ENCODE measurements at regions not wholly inside any gene's neighbourhood (a gene's known extent, or its start where the extent isn't known, plus 50 kb on each side); places are given as distances from the start of the nearest gene placed in this dataset.

- Histone ChIP-seq H3K9ac (ENCODE audit: insufficient read depth in 1 of 2, low read length in 2 of 2) (no peak overlapping the region), H3K27ac (ENCODE audit: low read depth in 1 of 2, low read length in 1 of 2) (no peak overlapping the region), H3K27me3 (ENCODE audit: control insufficient read depth in 3 of 3, insufficient read depth in 3 of 3, low read length in 2 of 3) (peaks cover 0 to 14% (median 10%) of the 10 kb centered on the region in 3 donors), H3K9me3 (ENCODE audit: control insufficient read depth in 4 of 4, insufficient read depth in 3 of 4, low read length in 3 of 4) (no peaks in the 10 kb centered on the region), H3K4me3 (no peak overlapping the region), H3K4me1 (ENCODE audit: control insufficient read depth in 5 of 5, insufficient read depth in 5 of 5, low read length in 5 of 5) (no peaks in the 10 kb centered on the region), H3K36me3 (ENCODE audit: control insufficient read depth in 4 of 4, insufficient read depth in 4 of 4, low read length in 4 of 4) (no peaks in the 10 kb centered on the region)
- TF ChIP-seq CTCF (IDR thresholded peaks at IDR 0.05; ENCODE audit: control extremely low read depth, extremely low read depth): no peak
- DNase-seq (no peak), ATAC-seq (ENCODE audit: insufficient read depth, low FRiP score) (no peak)
- WGBS, 2 donors: 76 to 97% methylated on average over 4 of the region's 4 CpGs
Measured at GRCh38 chrX:42497356-42497755, 280.6 kb downstream of the PPP1R2C start.

GRCh38 chrX:42496239-42496638, 281.7 kb downstream of the PPP1R2C start:
- no peak for TF ChIP-seq CTCF (IDR thresholded peaks at IDR 0.05; ENCODE audit: control extremely low read depth, extremely low read depth)
- no peak overlapping the region for H3K27ac ChIP-seq (ENCODE audit: low read depth in 1 of 2, low read length in 1 of 2)

GRCh38 chrX:42495139-42495538, 282.8 kb downstream of the PPP1R2C start:
- Histone ChIP-seq H3K4me1 (ENCODE audit: control insufficient read depth in 5 of 5, insufficient read depth in 5 of 5, low read length in 5 of 5) (no peaks in the 10 kb centered on the region), H3K27me3 (ENCODE audit: control insufficient read depth in 3 of 3, insufficient read depth in 3 of 3, low read length in 2 of 3) (peaks cover 0 to 13% (median 12%) of the 10 kb centered on the region in 3 donors), H3K36me3 (ENCODE audit: control insufficient read depth in 4 of 4, insufficient read depth in 4 of 4, low read length in 4 of 4) (no peaks in the 10 kb centered on the region), H3K27ac (ENCODE audit: low read depth in 1 of 2, low read length in 1 of 2) (no peak overlapping the region), H3K4me3 (no peak overlapping the region), H3K9me3 (ENCODE audit: control insufficient read depth in 4 of 4, insufficient read depth in 3 of 4, low read length in 3 of 4) (no peaks in the 10 kb centered on the region), H3K9ac (ENCODE audit: insufficient read depth in 1 of 2, low read length in 2 of 2) (no peak overlapping the region)
- 77 to 85% methylated on average over 7 of the region's 7 CpGs for WGBS, 2 donors
- ATAC-seq (ENCODE audit: insufficient read depth, low FRiP score) (no peak), DNase-seq (peak in 1 of 3 donors; percentile 1)
- TF ChIP-seq CTCF (IDR thresholded peaks at IDR 0.05; ENCODE audit: control extremely low read depth, extremely low read depth): no peak

More at GRCh38 chrX:42496239-42496638, 281.7 kb downstream of the PPP1R2C start:
- Histone ChIP-seq H3K4me3 (no peak overlapping the region), H3K4me1 (ENCODE audit: control insufficient read depth in 5 of 5, insufficient read depth in 5 of 5, low read length in 5 of 5) (no peaks in the 10 kb centered on the region), H3K36me3 (ENCODE audit: control insufficient read depth in 4 of 4, insufficient read depth in 4 of 4, low read length in 4 of 4) (no peaks in the 10 kb centered on the region), H3K9ac (ENCODE audit: insufficient read depth in 1 of 2, low read length in 2 of 2) (no peak overlapping the region), H3K27me3 (ENCODE audit: control insufficient read depth in 3 of 3, insufficient read depth in 3 of 3, low read length in 2 of 3) (peaks cover 0 to 14% (median 12%) of the 10 kb centered on the region in 3 donors), H3K9me3 (ENCODE audit: control insufficient read depth in 4 of 4, insufficient read depth in 3 of 4, low read length in 3 of 4) (no peaks in the 10 kb centered on the region)
- DNase-seq: no peak
- no peak for ATAC-seq (ENCODE audit: insufficient read depth, low FRiP score)

All from lung (tissue), 11 donors.